ENCODE measurements at regions not wholly inside any gene's neighbourhood (a gene's known extent, or its start where the extent isn't known, plus 50 kb on each side); places are given as distances from the start of the nearest gene placed in this dataset.

- H3K27me3 ChIP-seq (ENCODE audit: control insufficient read depth, insufficient read depth, low read length), result no peaks in the 10 kb centered on the region
- Mint-ChIP-seq H3K9me3 (peaks cover 0 to 9% of the 10 kb centered on the region in 2 donors), H3K4me1 (no peaks in the 10 kb centered on the region), H3K4me3 (no peak overlapping the region), H3K27me3 (ENCODE audit: low read depth in 2 of 2) (no peaks in the 10 kb centered on the region), H3K27ac (no peak overlapping the region), H3K36me3 (no peaks in the 10 kb centered on the region)
- no peaks in the 10 kb centered on the region for H3K9me3 ChIP-seq (ENCODE audit: control insufficient read depth, insufficient read depth, low read length)
- H3K4me1 ChIP-seq (ENCODE audit: control insufficient read depth, insufficient read depth, low read length), result no peaks in the 10 kb centered on the region
- intact Hi-C loops (cut with micrococcal nuclease), result no loop called here
- TF ChIP-seq, protein P1, sequence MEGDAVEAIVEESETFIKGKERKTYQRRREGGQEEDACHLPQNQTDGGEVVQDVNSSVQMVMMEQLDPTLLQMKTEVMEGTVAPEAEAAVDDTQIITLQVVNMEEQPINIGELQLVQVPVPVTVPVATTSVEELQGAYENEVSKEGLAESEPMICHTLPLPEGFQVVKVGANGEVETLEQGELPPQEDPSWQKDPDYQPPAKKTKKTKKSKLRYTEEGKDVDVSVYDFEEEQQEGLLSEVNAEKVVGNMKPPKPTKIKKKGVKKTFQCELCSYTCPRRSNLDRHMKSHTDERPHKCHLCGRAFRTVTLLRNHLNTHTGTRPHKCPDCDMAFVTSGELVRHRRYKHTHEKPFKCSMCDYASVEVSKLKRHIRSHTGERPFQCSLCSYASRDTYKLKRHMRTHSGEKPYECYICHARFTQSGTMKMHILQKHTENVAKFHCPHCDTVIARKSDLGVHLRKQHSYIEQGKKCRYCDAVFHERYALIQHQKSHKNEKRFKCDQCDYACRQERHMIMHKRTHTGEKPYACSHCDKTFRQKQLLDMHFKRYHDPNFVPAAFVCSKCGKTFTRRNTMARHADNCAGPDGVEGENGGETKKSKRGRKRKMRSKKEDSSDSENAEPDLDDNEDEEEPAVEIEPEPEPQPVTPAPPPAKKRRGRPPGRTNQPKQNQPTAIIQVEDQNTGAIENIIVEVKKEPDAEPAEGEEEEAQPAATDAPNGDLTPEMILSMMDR (IDR thresholded peaks at IDR 0.05), result no peak
- H3K4me3 ChIP-seq (ENCODE audit: low read length), result no peak overlapping the region
- WGBS (ENCODE audit: insufficient coverage), result 100% methylated on average over 1 of the region's 1 CpG
- no peak overlapping the region for H3K27ac ChIP-seq (ENCODE audit: low read length)
- H3K36me3 ChIP-seq (ENCODE audit: control insufficient read depth, insufficient read depth, low read length), result no peaks in the 10 kb centered on the region
- no peak for ATAC-seq
- DNase-seq, result no peak
These were observed 156.2 kb upstream of the PARD3B start for GRCh38 chr2:204389120-204389519.

- no peak for ATAC-seq
- H3K27ac Mint-ChIP-seq, result no peak overlapping the region
- WGBS (ENCODE audit: insufficient coverage), result 72% methylated on average over 1 of the region's 1 CpG
- H3K36me3 Mint-ChIP-seq, result no peaks in the 10 kb centered on the region
- no peaks in the 10 kb centered on the region for H3K4me1 Mint-ChIP-seq
- no peak overlapping the region for H3K27ac ChIP-seq (ENCODE audit: low read length)
- intact Hi-C loops (cut with micrococcal nuclease), result no loop called here
- H3K36me3 ChIP-seq (ENCODE audit: control insufficient read depth, insufficient read depth, low read length), result no peaks in the 10 kb centered on the region
- TF ChIP-seq, protein P1 (IDR thresholded peaks at IDR 0.05), result no peak
- no peak overlapping the region for H3K4me3 ChIP-seq (ENCODE audit: low read length)
- DNase-seq, result no peak
- no peak overlapping the region for H3K4me3 Mint-ChIP-seq
- peaks cover 0 to 10% of the 10 kb centered on the region in 2 donors for H3K9me3 Mint-ChIP-seq
- no peaks in the 10 kb centered on the region for H3K9me3 ChIP-seq (ENCODE audit: control insufficient read depth, insufficient read depth, low read length)
- no peaks in the 10 kb centered on the region for H3K27me3 ChIP-seq (ENCODE audit: control insufficient read depth, insufficient read depth, low read length)
- H3K4me1 ChIP-seq (ENCODE audit: control insufficient read depth, insufficient read depth, low read length), result no peaks in the 10 kb centered on the region
- H3K27me3 Mint-ChIP-seq (ENCODE audit: low read depth in 2 of 2), result no peaks in the 10 kb centered on the region
These were observed 155.4 kb upstream of the PARD3B start for GRCh38 chr2:204389856-204390255.

- no peak overlapping the region for H3K27ac ChIP-seq (ENCODE audit: low read length)
- ATAC-seq (no peak), DNase-seq (no peak)
- H3K4me1 Mint-ChIP-seq, result no peaks in the 10 kb centered on the region
- H3K27me3 ChIP-seq (ENCODE audit: control insufficient read depth, insufficient read depth, low read length), result no peaks in the 10 kb centered on the region
- H3K36me3 Mint-ChIP-seq, result no peaks in the 10 kb centered on the region
- H3K27me3 Mint-ChIP-seq (ENCODE audit: low read depth in 2 of 2), result no peaks in the 10 kb centered on the region
- peaks cover 5 to 13% of the 10 kb centered on the region in 2 donors for H3K9me3 Mint-ChIP-seq
- H3K36me3 ChIP-seq (ENCODE audit: control insufficient read depth, insufficient read depth, low read length), result no peaks in the 10 kb centered on the region
- 91% methylated on average over 4 of the region's 4 CpGs for WGBS (ENCODE audit: insufficient coverage)
- H3K27ac Mint-ChIP-seq, result no peak overlapping the region
- intact Hi-C loops (cut with micrococcal nuclease), result no loop called here
- H3K4me3 Mint-ChIP-seq, result no peak overlapping the region
- TF ChIP-seq, protein P1 (IDR thresholded peaks at IDR 0.05), result no peak
- H3K4me3 ChIP-seq (ENCODE audit: low read length), result no peak overlapping the region
- no peaks in the 10 kb centered on the region for H3K9me3 ChIP-seq (ENCODE audit: control insufficient read depth, insufficient read depth, low read length)
- H3K4me1 ChIP-seq (ENCODE audit: control insufficient read depth, insufficient read depth, low read length), result no peaks in the 10 kb centered on the region
These were observed 149.7 kb upstream of the PARD3B start for GRCh38 chr2:204395539-204395938.

- Mint-ChIP-seq H3K4me1 (no peaks in the 10 kb centered on the region), H3K9me3 (peaks cover 3 to 5% of the 10 kb centered on the region in 2 donors), H3K27ac (no peak overlapping the region), H3K36me3 (no peaks in the 10 kb centered on the region), H3K27me3 (ENCODE audit: low read depth in 2 of 2) (no peaks in the 10 kb centered on the region), H3K4me3 (no peak overlapping the region)
- Histone ChIP-seq H3K27ac (ENCODE audit: low read length) (no peak overlapping the region), H3K36me3 (ENCODE audit: control insufficient read depth, insufficient read depth, low read length) (no peaks in the 10 kb centered on the region), H3K4me1 (ENCODE audit: control insufficient read depth, insufficient read depth, low read length) (no peaks in the 10 kb centered on the region), H3K27me3 (ENCODE audit: control insufficient read depth, insufficient read depth, low read length) (no peaks in the 10 kb centered on the region), H3K9me3 (ENCODE audit: control insufficient read depth, insufficient read depth, low read length) (no peaks in the 10 kb centered on the region), H3K4me3 (ENCODE audit: low read length) (no peak overlapping the region)
- intact Hi-C loops (cut with micrococcal nuclease), result no loop called here
- WGBS (ENCODE audit: insufficient coverage), result 86% methylated on average over 5 of the region's 5 CpGs
- DNase-seq (no peak), ATAC-seq (no peak)
- TF ChIP-seq, protein P1 (IDR thresholded peaks at IDR 0.05), result no peak
These were observed 144.2 kb upstream of the PARD3B start for GRCh38 chr2:204401114-204401513.
